ENCODE measurements at regions not wholly inside any gene's neighbourhood (a gene's known extent, or its start where the extent isn't known, plus 50 kb on each side); places are given as distances from the start of the nearest gene placed in this dataset.

DNA sequence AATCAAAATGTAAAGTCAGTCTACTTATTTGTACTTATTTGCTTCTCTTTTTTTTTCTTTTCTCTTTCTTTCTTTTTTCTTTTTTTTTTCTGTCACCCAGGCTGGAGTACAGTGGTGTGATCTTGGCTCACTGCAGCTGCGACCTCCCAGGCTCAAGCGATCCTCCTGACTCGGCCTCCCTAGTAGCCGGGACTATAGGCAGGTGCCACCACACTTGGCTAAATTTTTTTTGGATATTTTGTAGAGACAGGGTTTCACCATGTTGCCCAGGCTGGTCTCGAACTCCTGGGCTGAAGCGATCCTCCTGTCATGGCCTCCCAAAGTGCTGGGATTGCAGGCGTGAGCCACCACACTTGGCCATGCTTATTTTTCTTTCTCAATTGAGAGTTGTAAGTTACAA lies 98.8 kb upstream of the ZBTB40 start:
- ATAC-seq (no peak), DNase-seq (no peak)
- H3K27ac ChIP-seq, result no peak overlapping the region
- TF ChIP-seq, protein P1, sequence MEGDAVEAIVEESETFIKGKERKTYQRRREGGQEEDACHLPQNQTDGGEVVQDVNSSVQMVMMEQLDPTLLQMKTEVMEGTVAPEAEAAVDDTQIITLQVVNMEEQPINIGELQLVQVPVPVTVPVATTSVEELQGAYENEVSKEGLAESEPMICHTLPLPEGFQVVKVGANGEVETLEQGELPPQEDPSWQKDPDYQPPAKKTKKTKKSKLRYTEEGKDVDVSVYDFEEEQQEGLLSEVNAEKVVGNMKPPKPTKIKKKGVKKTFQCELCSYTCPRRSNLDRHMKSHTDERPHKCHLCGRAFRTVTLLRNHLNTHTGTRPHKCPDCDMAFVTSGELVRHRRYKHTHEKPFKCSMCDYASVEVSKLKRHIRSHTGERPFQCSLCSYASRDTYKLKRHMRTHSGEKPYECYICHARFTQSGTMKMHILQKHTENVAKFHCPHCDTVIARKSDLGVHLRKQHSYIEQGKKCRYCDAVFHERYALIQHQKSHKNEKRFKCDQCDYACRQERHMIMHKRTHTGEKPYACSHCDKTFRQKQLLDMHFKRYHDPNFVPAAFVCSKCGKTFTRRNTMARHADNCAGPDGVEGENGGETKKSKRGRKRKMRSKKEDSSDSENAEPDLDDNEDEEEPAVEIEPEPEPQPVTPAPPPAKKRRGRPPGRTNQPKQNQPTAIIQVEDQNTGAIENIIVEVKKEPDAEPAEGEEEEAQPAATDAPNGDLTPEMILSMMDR (IDR thresholded peaks at IDR 0.05), result no peak
- no peaks in the 10 kb centered on the region for H3K36me3 ChIP-seq
- H3K9me3 ChIP-seq, result no peaks in the 10 kb centered on the region
- intact Hi-C loops (cut with DNase I), result no loop called here
- no peak overlapping the region for H3K4me3 ChIP-seq
- peaks cover 0 to 99% (median 97%) of the 10 kb centered on the region in 7 donors for H3K27me3 ChIP-seq
- H3K4me1 ChIP-seq, result no peaks in the 10 kb centered on the region
- 94 to 96% methylated on average over 7 of the region's 7 CpGs for WGBS, 2 donors

DNA sequence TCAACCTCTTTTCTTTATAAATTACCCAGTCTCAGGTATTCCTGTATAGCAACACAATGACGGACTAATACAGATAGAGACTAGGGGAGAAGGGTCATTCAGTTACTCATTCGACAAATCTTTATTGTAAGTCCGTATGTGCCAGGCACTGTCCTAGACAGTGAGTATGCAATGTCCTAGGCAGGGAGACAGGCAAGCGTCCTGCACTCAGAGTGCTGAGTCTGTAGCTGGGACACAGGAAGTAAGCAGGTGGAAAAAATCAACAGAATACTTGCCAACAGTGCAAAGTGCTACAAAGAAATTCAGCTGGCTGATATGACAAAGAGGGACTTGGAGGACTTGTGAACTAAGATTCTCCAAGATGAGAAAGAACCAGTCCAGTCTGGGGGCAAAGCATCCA lies 92.2 kb upstream of the ZBTB40 start:
- H3K27me3 ChIP-seq, result peaks cover 0 to 82% (median 74%) of the 10 kb centered on the region in 7 donors
- TF ChIP-seq, protein P1 (IDR thresholded peaks at IDR 0.05), result no peak
- no peak for DNase-seq

DNA sequence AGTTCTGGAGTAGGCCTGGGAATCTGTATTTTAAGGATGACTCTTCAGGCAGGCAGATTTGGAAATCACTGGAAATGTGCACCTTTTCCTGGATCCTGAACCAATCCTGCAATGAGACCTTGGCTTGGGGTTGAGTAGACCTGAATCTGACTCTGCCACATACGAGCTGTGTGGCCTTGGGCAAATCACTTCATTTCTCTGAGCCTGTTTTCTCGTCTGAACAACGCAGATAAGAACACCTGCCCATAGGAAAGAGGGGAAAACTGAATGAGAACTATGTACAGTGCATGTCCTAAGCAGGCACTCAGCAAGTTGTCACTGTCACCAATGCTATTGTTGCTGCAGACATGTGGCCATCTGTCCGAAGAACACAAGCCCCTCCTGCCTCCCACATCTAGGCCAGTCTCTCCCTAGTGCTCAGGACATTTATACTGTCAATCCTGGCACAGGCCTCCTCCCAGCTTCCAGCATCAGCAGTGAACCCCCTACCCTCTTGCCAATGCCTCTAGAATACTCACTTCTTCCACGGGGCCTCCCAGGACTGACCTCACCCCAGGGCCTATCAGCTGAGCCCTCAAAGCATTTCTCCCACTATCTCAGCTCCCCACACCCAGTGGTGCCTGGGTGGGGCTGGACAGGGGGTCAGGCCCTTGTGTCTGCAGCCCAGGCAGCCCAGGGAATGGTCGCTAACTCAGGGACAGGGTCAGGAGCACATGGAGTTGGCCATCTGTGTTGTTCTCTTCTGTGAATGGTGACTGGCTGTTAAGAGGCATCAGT lies 88.8 kb upstream of the ZBTB40 start:
- TF ChIP-seq, protein P1 (IDR thresholded peaks at IDR 0.05), result no peak

More for the DNA sequence above, 92.2 kb upstream of the ZBTB40 start:
- 76 to 82% methylated on average over 4 of the region's 4 CpGs for WGBS, 2 donors
- Histone ChIP-seq H3K36me3 (no peaks in the 10 kb centered on the region), H3K4me1 (no peaks in the 10 kb centered on the region), H3K9me3 (no peaks in the 10 kb centered on the region), H3K27ac (no peak overlapping the region), H3K4me3 (no peak overlapping the region)
- intact Hi-C loops (cut with DNase I), result no loop called here
- no peak for ATAC-seq

DNA sequence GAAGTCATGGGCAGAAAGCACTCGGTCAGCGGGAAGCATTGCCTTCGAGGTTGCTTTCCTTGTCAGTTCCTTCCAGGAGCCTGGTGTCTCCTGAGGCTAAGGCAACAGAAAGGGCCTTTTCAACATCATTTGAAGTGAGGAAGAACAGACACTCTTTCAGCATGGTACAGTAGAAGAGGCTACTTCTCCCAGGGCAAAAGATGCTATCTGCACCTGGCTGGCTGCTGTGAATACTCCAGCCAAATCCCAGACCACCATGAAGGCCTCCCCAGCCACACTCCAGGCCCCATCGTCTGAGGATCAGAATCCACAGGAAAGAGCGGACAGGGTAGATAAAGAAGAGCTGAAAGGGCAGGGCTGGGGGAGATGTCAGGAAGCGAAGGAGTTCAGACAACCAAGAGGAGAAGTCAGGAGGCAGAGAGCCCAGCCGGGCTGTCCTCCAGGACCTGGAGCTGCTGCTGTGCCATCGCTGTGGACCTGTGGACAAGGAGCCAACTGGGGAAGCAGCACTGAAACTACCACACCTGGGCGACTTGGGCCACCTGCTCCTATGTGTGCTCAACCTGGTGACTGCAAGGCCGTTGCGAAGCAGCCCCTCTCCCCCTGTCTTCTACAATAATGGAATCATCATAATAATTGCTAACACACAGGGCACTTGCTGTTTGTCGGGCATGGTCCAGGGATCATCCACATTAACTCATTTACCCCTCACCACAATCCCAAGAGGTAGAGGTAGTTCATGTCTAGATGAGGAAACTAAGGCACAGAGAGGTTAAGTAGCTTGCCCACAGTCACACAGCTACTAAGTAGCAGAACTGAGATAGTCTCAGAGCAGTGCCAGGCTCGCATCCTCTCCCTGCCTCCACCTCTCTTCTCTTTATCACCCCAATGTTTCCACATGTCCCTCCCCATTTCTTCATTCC lies 88.0 kb upstream of the ZBTB40 start:
- ATAC-seq (no peak), DNase-seq (no peak)
- H3K36me3 ChIP-seq, result no peaks in the 10 kb centered on the region
- peaks cover 0 to 74% (median 65%) of the 10 kb centered on the region in 7 donors for H3K27me3 ChIP-seq
- no peaks in the 10 kb centered on the region for H3K9me3 ChIP-seq
- no peaks in the 10 kb centered on the region for H3K4me1 ChIP-seq
- no peak overlapping the region for H3K4me3 ChIP-seq
- 50% methylated on average over 13 of the region's 13 CpGs for WGBS, 2 donors
- intact Hi-C loops (cut with DNase I), result no loop called here
- no peak overlapping the region for H3K27ac ChIP-seq
- TF ChIP-seq, protein P1 (IDR thresholded peaks at IDR 0.05), result no peak

More for the DNA sequence above, 88.8 kb upstream of the ZBTB40 start:
- H3K9me3 ChIP-seq, result no peaks in the 10 kb centered on the region
- H3K27ac ChIP-seq, result no peak overlapping the region
- H3K4me3 ChIP-seq, result no peak overlapping the region
- intact Hi-C loops (cut with DNase I), result no loop called here
- peaks cover 0 to 76% (median 66%) of the 10 kb centered on the region in 7 donors for H3K27me3 ChIP-seq
- DNase-seq, result no peak
- no peaks in the 10 kb centered on the region for H3K4me1 ChIP-seq
- WGBS, 2 donors, result 61 to 64% methylated on average over 6 of the region's 6 CpGs
- no peaks in the 10 kb centered on the region for H3K36me3 ChIP-seq
- no peak for ATAC-seq
